Stomach (tissue), 4 donors: ENCODE measurements at regions not wholly inside any gene's neighbourhood (a gene's known extent, or its start where the extent isn't known, plus 50 kb on each side); places are given as distances from the start of the nearest gene placed in this dataset.

Experiments
- POLR2A ChIP-seq, 4 donors: fragments of 450-650 bp; IDR thresholded peaks; one replicate each; pipeline ENCODE4 v1.6.1; 2016; ENCODE audit warnings: antibody characterized with exemption in 4 of 4, control low read depth in 2 of 4, mild to moderate bottlenecking in 1 of 4, moderate library complexity in 1 of 4
- TF ChIP-seq, protein P1 (sequence below), 7 experiments: fragments of 450-650 bp in 4 of 7; fragments of 200-600 bp in 3 of 7; sonication (generic) in 3 of 7; IDR thresholded peaks; one replicate each; pipeline ENCODE4 v1.5.1; 2016 to 2019; ENCODE audit warnings: antibody characterized with exemption in 7 of 7, control low read depth in 2 of 7, mild to moderate bottlenecking in 1 of 7

DNA sequence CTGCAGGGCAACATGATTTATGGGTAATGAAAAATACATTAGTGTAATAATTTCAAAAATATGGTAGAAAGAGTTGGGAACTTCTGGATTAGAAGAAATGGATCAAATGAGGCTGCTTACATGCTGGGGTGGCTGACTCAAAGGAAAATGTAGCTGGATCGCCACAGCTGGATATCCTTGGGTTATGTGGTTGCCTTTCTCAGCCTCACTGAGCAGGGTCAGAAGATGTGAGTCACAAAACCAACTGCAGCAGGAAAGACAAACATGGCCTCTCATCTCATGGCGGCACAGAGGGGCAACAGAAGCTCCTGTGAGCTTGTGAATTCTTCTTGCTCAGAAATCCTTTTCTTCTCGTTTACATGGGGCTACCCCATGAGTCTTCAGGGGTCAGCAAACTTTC lies 317.1 kb upstream of the SPRED2 start:
- TF ChIP-seq, protein P1, sequence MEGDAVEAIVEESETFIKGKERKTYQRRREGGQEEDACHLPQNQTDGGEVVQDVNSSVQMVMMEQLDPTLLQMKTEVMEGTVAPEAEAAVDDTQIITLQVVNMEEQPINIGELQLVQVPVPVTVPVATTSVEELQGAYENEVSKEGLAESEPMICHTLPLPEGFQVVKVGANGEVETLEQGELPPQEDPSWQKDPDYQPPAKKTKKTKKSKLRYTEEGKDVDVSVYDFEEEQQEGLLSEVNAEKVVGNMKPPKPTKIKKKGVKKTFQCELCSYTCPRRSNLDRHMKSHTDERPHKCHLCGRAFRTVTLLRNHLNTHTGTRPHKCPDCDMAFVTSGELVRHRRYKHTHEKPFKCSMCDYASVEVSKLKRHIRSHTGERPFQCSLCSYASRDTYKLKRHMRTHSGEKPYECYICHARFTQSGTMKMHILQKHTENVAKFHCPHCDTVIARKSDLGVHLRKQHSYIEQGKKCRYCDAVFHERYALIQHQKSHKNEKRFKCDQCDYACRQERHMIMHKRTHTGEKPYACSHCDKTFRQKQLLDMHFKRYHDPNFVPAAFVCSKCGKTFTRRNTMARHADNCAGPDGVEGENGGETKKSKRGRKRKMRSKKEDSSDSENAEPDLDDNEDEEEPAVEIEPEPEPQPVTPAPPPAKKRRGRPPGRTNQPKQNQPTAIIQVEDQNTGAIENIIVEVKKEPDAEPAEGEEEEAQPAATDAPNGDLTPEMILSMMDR (IDR thresholded peaks at IDR 0.05) = no peak
- no peak for TF ChIP-seq POLR2A (IDR thresholded peaks at IDR 0.05)
